ENCODE measurements at regions not wholly inside any gene's neighbourhood (a gene's known extent, or its start where the extent isn't known, plus 50 kb on each side); places are given as distances from the start of the nearest gene placed in this dataset.

DNA sequence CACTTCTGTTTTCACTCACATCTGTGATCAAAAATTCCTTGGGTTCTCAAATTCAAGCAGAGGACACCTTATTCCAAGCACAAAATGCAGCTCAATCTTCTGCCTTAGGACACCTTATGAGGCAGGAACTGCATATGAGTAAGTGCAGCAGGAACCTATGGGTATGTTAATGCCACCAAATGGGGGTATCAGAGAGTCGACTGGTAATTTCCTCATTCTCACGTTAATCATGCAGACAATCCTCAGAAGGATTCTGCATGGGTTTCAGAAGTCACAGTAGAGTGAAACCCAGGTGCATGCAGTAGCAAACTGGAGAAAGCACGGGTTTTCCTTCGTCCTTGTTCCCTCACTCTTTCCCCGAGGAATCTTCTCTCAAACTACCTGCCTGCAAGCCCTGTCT, 452.8 kb downstream of the CBLN2 start:
- TF ChIP-seq, protein P1, sequence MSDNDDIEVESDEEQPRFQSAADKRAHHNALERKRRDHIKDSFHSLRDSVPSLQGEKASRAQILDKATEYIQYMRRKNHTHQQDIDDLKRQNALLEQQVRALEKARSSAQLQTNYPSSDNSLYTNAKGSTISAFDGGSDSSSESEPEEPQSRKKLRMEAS (IDR thresholded peaks at IDR 0.05; ENCODE audit: low read depth, low read length): no peak
- no peak for TF ChIP-seq MYC (IDR thresholded peaks at IDR 0.05; ENCODE audit: low read depth, low read length)
- no peak overlapping the region for H3K4me3 ChIP-seq (ENCODE audit: low read depth, low read length)
- no peak for DNase-seq (ENCODE audit: low read depth)

DNA sequence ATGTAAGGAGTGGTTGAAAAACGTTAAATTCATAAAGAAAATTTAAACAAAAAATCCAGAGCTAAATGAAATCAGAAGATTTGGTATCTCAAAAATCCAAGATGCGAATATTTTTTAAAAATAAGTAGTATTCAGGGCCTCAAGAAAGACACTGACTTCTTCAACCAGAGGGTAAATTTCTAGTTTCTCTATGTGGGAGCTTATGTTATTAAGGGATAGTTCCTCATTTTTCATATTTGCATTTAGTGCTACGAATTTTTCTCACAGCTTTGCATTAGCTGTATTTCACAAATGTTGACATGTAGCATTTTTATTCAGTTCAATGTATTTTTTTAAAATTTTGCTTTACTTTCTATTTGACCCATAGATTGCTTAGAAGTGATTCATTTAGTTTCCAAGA, 454.7 kb downstream of the CBLN2 start:
- no peak overlapping the region for H3K4me3 ChIP-seq (ENCODE audit: low read depth, low read length)
- TF ChIP-seq MYC (IDR thresholded peaks at IDR 0.05; ENCODE audit: low read depth, low read length) (no peak), POLR2A (IDR thresholded peaks at IDR 0.05; ENCODE audit: extremely low read depth, insufficient read length) (no peak)
- TF ChIP-seq, protein P1 (IDR thresholded peaks at IDR 0.05; ENCODE audit: low read depth, low read length): no peak
- TF ChIP-seq, protein P2, sequence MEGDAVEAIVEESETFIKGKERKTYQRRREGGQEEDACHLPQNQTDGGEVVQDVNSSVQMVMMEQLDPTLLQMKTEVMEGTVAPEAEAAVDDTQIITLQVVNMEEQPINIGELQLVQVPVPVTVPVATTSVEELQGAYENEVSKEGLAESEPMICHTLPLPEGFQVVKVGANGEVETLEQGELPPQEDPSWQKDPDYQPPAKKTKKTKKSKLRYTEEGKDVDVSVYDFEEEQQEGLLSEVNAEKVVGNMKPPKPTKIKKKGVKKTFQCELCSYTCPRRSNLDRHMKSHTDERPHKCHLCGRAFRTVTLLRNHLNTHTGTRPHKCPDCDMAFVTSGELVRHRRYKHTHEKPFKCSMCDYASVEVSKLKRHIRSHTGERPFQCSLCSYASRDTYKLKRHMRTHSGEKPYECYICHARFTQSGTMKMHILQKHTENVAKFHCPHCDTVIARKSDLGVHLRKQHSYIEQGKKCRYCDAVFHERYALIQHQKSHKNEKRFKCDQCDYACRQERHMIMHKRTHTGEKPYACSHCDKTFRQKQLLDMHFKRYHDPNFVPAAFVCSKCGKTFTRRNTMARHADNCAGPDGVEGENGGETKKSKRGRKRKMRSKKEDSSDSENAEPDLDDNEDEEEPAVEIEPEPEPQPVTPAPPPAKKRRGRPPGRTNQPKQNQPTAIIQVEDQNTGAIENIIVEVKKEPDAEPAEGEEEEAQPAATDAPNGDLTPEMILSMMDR (IDR thresholded peaks at IDR 0.05; ENCODE audit: low read depth, low read length): no peak
- DNase-seq (ENCODE audit: low read depth): no peak

DNA sequence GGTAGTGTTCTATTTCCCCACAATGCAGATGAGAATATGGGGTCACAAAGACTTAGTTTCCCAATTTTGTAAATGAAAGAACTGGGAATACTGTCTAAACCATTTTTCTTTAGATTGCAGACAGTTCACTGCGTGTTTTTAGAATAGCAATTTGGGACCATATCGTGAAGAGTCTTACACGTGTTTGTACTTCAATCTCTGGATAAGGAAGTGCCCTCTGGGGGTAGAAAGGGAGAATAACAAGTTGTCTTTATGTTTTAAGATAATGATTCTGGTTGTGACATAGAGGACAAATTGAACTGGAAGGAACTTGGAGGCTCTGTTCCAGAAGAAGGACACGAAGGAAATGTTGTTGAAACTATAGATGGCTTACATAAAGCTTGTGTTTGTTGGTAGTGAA, 457.7 kb downstream of the CBLN2 start:
- no peak for TF ChIP-seq MYC (IDR thresholded peaks at IDR 0.05; ENCODE audit: low read depth, low read length)
- no peak for TF ChIP-seq POLR2A (IDR thresholded peaks at IDR 0.05; ENCODE audit: extremely low read depth, insufficient read length)
- TF ChIP-seq, protein P1 (IDR thresholded peaks at IDR 0.05; ENCODE audit: low read depth, low read length): no peak
- TF ChIP-seq, protein P2 (IDR thresholded peaks at IDR 0.05; ENCODE audit: low read depth, low read length): peak; percentile 48
- H3K4me3 ChIP-seq (ENCODE audit: low read depth, low read length): no peak overlapping the region
- peak; percentile 49 for DNase-seq (ENCODE audit: low read depth)

DNA sequence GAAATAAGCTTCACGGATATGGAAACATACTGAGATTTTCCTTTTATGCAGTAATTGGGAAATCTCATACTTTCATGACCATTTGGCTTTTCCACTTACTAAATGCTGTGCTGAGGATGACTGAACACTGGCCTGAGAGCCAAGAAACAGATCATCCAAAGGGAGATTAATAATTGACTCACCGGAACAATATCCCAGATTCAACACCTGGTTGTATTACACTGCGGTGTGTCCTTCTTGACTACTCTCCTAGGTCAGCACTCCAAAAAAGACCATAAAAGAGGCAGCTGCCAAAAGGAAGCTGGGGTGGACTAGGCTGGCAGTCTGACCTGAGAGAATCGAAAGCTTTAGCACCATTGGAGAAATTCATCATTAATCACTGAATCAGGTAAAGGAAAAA, 469.1 kb downstream of the CBLN2 start:
- no peak for DNase-seq (ENCODE audit: low read depth)
- H3K4me3 ChIP-seq (ENCODE audit: low read depth, low read length): no peak overlapping the region
- TF ChIP-seq MYC (IDR thresholded peaks at IDR 0.05; ENCODE audit: low read depth, low read length) (no peak), POLR2A (IDR thresholded peaks at IDR 0.05; ENCODE audit: extremely low read depth, insufficient read length) (no peak)
- TF ChIP-seq, protein P2 (IDR thresholded peaks at IDR 0.05; ENCODE audit: low read depth, low read length): no peak
- TF ChIP-seq, protein P1 (IDR thresholded peaks at IDR 0.05; ENCODE audit: low read depth, low read length): no peak

DNA sequence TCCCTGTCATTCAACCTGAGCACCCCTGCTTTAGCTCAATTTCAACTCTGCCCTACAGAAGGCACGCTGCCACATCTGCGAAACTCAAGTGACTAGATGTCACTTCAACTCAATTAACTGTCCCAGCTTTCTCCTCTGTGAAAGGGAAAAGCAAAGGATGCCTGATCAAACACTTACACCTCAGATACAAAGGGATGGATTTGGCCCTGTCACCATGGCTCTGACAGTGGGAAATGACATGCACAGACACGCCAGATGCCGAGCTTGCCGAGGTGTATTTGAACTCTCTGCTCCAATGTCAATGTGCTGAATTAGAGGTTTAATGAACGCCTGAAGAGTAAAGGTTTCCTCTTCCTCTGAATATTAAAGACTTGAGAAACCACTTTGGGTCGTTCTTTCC, 481.1 kb downstream of the CBLN2 start:
- DNase-seq (ENCODE audit: low read depth): no peak
- TF ChIP-seq, protein P1 (IDR thresholded peaks at IDR 0.05; ENCODE audit: low read depth, low read length): no peak
- TF ChIP-seq MYC (IDR thresholded peaks at IDR 0.05; ENCODE audit: low read depth, low read length) (no peak), POLR2A (IDR thresholded peaks at IDR 0.05; ENCODE audit: extremely low read depth, insufficient read length) (no peak)
- TF ChIP-seq, protein P2 (IDR thresholded peaks at IDR 0.05; ENCODE audit: low read depth, low read length): no peak
- H3K4me3 ChIP-seq (ENCODE audit: low read depth, low read length): no peak overlapping the region

DNA sequence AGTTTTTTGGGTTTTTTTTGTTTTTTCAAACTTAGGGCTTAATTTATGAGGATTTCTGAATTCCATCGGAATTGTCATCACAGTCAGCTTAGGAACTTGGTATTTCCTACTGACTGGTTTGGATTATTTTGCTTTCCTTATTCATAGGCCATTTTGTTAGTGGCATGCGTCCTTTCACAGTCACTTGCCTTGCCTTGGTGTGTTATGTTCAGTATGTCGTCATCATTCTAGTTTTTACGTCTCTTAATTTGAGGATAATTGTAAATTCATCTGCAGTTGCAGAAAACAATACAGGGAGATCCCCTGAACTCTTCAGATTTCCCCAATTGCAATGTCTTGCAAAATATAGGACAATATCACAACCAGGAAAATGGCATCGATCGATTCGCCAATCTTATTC, 485.3 kb downstream of the CBLN2 start:
- TF ChIP-seq MYC (IDR thresholded peaks at IDR 0.05; ENCODE audit: low read depth, low read length) (no peak), POLR2A (IDR thresholded peaks at IDR 0.05; ENCODE audit: extremely low read depth, insufficient read length) (no peak)
- TF ChIP-seq, protein P1 (IDR thresholded peaks at IDR 0.05; ENCODE audit: low read depth, low read length): no peak
- TF ChIP-seq, protein P2 (IDR thresholded peaks at IDR 0.05; ENCODE audit: low read depth, low read length): no peak

More for the DNA sequence above, 485.3 kb downstream of the CBLN2 start:
- DNase-seq (ENCODE audit: low read depth): no peak
- H3K4me3 ChIP-seq (ENCODE audit: low read depth, low read length): no peak overlapping the region

Data from NB4 (cell line).